ENCODE measurements at regions not wholly inside any gene's neighbourhood (a gene's known extent, or its start where the extent isn't known, plus 50 kb on each side); places are given as distances from the start of the nearest gene placed in this dataset.

DNA sequence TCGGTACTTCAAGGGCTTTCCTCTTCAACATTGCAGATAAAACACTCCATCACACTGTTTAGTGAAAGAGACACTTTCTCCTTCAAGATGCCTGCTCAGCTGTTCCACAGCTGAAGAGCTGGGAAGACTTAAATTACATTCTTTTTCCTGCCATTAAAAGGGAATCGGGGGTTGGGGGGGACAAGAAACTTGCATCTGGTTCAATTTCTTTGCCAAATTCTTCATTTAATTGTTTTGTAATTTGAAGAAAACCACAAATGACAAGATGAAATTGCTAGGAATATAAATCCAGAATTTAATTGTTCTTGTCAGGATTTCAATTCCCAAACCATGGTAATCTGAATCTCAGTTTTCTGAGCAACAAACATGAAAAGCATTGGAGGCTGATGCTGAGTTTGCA lies 478.3 kb downstream of the EBF1 start (continued):
- TF ChIP-seq, protein P1, sequence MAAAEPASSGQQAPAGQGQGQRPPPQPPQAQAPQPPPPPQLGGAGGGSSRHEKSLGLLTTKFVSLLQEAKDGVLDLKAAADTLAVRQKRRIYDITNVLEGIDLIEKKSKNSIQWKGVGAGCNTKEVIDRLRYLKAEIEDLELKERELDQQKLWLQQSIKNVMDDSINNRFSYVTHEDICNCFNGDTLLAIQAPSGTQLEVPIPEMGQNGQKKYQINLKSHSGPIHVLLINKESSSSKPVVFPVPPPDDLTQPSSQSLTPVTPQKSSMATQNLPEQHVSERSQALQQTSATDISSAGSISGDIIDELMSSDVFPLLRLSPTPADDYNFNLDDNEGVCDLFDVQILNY (CRISPR knock-in tag; IDR thresholded peaks at IDR 0.05), result no peak
- TF ChIP-seq, protein P2, sequence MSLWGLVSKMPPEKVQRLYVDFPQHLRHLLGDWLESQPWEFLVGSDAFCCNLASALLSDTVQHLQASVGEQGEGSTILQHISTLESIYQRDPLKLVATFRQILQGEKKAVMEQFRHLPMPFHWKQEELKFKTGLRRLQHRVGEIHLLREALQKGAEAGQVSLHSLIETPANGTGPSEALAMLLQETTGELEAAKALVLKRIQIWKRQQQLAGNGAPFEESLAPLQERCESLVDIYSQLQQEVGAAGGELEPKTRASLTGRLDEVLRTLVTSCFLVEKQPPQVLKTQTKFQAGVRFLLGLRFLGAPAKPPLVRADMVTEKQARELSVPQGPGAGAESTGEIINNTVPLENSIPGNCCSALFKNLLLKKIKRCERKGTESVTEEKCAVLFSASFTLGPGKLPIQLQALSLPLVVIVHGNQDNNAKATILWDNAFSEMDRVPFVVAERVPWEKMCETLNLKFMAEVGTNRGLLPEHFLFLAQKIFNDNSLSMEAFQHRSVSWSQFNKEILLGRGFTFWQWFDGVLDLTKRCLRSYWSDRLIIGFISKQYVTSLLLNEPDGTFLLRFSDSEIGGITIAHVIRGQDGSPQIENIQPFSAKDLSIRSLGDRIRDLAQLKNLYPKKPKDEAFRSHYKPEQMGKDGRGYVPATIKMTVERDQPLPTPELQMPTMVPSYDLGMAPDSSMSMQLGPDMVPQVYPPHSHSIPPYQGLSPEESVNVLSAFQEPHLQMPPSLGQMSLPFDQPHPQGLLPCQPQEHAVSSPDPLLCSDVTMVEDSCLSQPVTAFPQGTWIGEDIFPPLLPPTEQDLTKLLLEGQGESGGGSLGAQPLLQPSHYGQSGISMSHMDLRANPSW (CRISPR knock-in tag; conservative IDR thresholded peaks at IDR 0.05; ENCODE audit: low read depth), result no peak
- TF ChIP-seq SOX15 (CRISPR knock-in tag; IDR thresholded peaks at IDR 0.05), result no peak

DNA sequence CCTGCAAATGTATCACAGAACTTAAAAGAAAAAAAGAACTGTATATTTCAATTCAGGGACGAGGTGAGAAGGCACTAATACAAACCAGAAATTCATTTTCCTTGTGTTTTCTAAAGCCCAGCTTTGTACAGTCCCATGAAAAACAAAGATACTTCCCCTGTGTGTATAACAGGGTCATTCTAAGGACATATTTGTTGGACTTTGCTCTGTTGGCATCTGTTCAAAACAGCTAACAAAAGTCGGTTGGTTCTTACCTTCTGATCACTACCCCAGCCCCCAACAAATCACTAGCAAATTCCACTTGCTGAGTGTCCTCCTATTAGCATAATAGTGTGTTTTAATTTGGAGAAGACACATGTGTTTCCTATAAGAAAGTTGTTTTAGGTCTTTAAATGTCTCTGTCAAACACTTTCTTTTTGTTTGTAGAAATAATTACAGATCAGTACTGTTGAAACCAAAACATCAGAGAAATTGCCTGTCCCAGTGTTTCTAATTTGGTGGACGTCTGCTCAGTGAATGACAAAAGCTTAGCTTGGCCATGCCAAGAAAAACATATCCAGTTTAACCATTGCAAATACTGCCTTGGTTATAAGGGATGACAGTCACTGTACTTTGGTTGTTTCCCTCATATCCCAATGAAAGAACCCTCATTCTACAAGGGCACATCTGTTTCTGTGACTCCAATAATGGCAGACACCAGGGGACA lies 480.5 kb downstream of the EBF1 start:
- ATAC-seq, result no peak
- Mint-ChIP-seq H3K9me3 (no peaks in the 10 kb centered on the region), H3K4me1 (0 out of 2 replicates have a peak, but pooled peaks cover 4% of the 10 kb centered on the region), H3K36me3 (no peaks in the 10 kb centered on the region), H3K4me3 (no peak overlapping the region), H3K27ac (no peak overlapping the region), H3K27me3 (ENCODE audit: low read depth) (no peaks in the 10 kb centered on the region)
- CTCF ChIA-PET, result no interaction called here
- TF ChIP-seq ATF1 (CRISPR knock-in tag; IDR thresholded peaks at IDR 0.05) (no peak), SMAD3 (CRISPR knock-in tag; IDR thresholded peaks at IDR 0.05; ENCODE audit: borderline replicate concordance) (no peak), SOX15 (CRISPR knock-in tag; IDR thresholded peaks at IDR 0.05) (no peak), NFE2L1 (CRISPR knock-in tag; IDR thresholded peaks at IDR 0.05) (no peak), GABPB1 (CRISPR knock-in tag; IDR thresholded peaks at IDR 0.05) (no peak), TCF7 (CRISPR knock-in tag; IDR thresholded peaks at IDR 0.05; ENCODE audit: low read depth) (no peak), ESRRA (CRISPR knock-in tag; IDR thresholded peaks at IDR 0.05; ENCODE audit: borderline replicate concordance) (no peak), ZNF416 (CRISPR knock-in tag; IDR thresholded peaks at IDR 0.05) (no peak), ZNF219 (CRISPR knock-in tag; IDR thresholded peaks at IDR 0.05; ENCODE audit: borderline replicate concordance) (no peak), ETV6 (CRISPR knock-in tag; IDR thresholded peaks at IDR 0.05) (no peak), CREB1 (CRISPR knock-in tag; IDR thresholded peaks at IDR 0.05) (no peak)
- TF ChIP-seq, protein P3, sequence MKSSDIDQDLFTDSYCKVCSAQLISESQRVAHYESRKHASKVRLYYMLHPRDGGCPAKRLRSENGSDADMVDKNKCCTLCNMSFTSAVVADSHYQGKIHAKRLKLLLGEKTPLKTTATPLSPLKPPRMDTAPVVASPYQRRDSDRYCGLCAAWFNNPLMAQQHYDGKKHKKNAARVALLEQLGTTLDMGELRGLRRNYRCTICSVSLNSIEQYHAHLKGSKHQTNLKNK (CRISPR knock-in tag; IDR thresholded peaks at IDR 0.05), result no peak
- TF ChIP-seq, protein P4, sequence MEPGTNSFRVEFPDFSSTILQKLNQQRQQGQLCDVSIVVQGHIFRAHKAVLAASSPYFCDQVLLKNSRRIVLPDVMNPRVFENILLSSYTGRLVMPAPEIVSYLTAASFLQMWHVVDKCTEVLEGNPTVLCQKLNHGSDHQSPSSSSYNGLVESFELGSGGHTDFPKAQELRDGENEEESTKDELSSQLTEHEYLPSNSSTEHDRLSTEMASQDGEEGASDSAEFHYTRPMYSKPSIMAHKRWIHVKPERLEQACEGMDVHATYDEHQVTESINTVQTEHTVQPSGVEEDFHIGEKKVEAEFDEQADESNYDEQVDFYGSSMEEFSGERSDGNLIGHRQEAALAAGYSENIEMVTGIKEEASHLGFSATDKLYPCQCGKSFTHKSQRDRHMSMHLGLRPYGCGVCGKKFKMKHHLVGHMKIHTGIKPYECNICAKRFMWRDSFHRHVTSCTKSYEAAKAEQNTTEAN (CRISPR knock-in tag; IDR thresholded peaks at IDR 0.05), result no peak
- TF ChIP-seq, protein P5, sequence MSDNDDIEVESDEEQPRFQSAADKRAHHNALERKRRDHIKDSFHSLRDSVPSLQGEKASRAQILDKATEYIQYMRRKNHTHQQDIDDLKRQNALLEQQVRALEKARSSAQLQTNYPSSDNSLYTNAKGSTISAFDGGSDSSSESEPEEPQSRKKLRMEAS (CRISPR knock-in tag; IDR thresholded peaks at IDR 0.05), result no peak
- TF ChIP-seq, protein P6, sequence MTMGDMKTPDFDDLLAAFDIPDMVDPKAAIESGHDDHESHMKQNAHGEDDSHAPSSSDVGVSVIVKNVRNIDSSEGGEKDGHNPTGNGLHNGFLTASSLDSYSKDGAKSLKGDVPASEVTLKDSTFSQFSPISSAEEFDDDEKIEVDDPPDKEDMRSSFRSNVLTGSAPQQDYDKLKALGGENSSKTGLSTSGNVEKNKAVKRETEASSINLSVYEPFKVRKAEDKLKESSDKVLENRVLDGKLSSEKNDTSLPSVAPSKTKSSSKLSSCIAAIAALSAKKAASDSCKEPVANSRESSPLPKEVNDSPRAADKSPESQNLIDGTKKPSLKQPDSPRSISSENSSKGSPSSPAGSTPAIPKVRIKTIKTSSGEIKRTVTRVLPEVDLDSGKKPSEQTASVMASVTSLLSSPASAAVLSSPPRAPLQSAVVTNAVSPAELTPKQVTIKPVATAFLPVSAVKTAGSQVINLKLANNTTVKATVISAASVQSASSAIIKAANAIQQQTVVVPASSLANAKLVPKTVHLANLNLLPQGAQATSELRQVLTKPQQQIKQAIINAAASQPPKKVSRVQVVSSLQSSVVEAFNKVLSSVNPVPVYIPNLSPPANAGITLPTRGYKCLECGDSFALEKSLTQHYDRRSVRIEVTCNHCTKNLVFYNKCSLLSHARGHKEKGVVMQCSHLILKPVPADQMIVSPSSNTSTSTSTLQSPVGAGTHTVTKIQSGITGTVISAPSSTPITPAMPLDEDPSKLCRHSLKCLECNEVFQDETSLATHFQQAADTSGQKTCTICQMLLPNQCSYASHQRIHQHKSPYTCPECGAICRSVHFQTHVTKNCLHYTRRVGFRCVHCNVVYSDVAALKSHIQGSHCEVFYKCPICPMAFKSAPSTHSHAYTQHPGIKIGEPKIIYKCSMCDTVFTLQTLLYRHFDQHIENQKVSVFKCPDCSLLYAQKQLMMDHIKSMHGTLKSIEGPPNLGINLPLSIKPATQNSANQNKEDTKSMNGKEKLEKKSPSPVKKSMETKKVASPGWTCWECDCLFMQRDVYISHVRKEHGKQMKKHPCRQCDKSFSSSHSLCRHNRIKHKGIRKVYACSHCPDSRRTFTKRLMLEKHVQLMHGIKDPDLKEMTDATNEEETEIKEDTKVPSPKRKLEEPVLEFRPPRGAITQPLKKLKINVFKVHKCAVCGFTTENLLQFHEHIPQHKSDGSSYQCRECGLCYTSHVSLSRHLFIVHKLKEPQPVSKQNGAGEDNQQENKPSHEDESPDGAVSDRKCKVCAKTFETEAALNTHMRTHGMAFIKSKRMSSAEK (CRISPR knock-in tag; IDR thresholded peaks at IDR 0.05; ENCODE audit: borderline replicate concordance), result no peak
- TF ChIP-seq, protein P7, sequence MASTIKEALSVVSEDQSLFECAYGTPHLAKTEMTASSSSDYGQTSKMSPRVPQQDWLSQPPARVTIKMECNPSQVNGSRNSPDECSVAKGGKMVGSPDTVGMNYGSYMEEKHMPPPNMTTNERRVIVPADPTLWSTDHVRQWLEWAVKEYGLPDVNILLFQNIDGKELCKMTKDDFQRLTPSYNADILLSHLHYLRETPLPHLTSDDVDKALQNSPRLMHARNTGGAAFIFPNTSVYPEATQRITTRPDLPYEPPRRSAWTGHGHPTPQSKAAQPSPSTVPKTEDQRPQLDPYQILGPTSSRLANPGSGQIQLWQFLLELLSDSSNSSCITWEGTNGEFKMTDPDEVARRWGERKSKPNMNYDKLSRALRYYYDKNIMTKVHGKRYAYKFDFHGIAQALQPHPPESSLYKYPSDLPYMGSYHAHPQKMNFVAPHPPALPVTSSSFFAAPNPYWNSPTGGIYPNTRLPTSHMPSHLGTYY (CRISPR knock-in tag; IDR thresholded peaks at IDR 0.05), result no peak
- POLR2A ChIA-PET, result no interaction called here
- DNase-seq (ENCODE audit: low spot score), result no peak

All from WTC11 (cell line).